GM11168 (cell line): ENCODE measurements at regions not wholly inside any gene's neighbourhood (a gene's known extent, or its start where the extent isn't known, plus 50 kb on each side); places are given as distances from the start of the nearest gene placed in this dataset.
"Not testable (repeated sequence)": the region's sequence is repeated elsewhere in the genome, so short reads cannot be mapped to it uniquely, and the experiment has no call there.

ENCODE experiments used
- in situ Hi-C: fragments of 300-500 bp; cut with MboI; formaldehyde crosslinking; loops from one replicate; pipeline ENCODE4 v1.12.0; 2022; ENCODE audit warnings: low sequenced_read_pairs; ENCODE audit not compliant: unreplicated experiment

- in situ Hi-C loops, result no loop called here
Observed at GRCh38 chr6:10144772-10145171, 270.1 kb downstream of the TFAP2A start.

GRCh38 chr6:10141746-10142443 is 273.0 kb downstream of the TFAP2A start:
- in situ Hi-C loops, result no loop called here

GRCh38 chr6:10140824-10141223 is 274.1 kb downstream of the TFAP2A start:
- in situ Hi-C loops, result no loop called here

GRCh38 chr6:10140136-10140535 is 274.7 kb downstream of the TFAP2A start:
- in situ Hi-C loops, result no loop called here

- in situ Hi-C loops, result no loop called here
Observed at GRCh38 chr6:10138917-10139316, 276.0 kb downstream of the TFAP2A start.

GRCh38 chr6:10136636-10137035 is 278.2 kb downstream of the TFAP2A start:
- in situ Hi-C loops, result no loop called here

GRCh38 chr6:10134185-10134584 is 280.7 kb downstream of the TFAP2A start:
- in situ Hi-C loops, result not testable (repeated sequence)

- in situ Hi-C loops, result no loop called here
Observed at GRCh38 chr6:10128721-10129120, 286.2 kb downstream of the TFAP2A start.

GRCh38 chr6:10122164-10122563 is 292.7 kb downstream of the TFAP2A start:
- in situ Hi-C loops, result no loop called here

- in situ Hi-C loops, result no loop called here
Observed at GRCh38 chr6:10112871-10113549, 301.9 kb downstream of the TFAP2A start.

GRCh38 chr6:10111975-10112374 is 302.9 kb downstream of the TFAP2A start:
- in situ Hi-C loops, result no loop called here

GRCh38 chr6:10101551-10102252 is 313.2 kb downstream of the TFAP2A start:
- in situ Hi-C loops, result no loop called here

- in situ Hi-C loops, result no loop called here
Observed at GRCh38 chr6:10099529-10100140, 315.2 kb downstream of the TFAP2A start.

- in situ Hi-C loops, result no loop called here
Observed at GRCh38 chr6:10098756-10099528, 315.9 kb downstream of the TFAP2A start.

- in situ Hi-C loops, result no loop called here
Observed at GRCh38 chr6:10093282-10093681, 321.6 kb downstream of the TFAP2A start.

GRCh38 chr6:10084111-10084986 is 330.5 kb downstream of the TFAP2A start:
- in situ Hi-C loops, result no loop called here

GRCh38 chr6:10082385-10082784 is 332.5 kb downstream of the TFAP2A start:
- in situ Hi-C loops, result no loop called here

- in situ Hi-C loops, result no loop called here
Observed at GRCh38 chr6:10081957-10082356, 332.9 kb downstream of the TFAP2A start.

- in situ Hi-C loops, result no loop called here
Observed at GRCh38 chr6:10081075-10081474, 333.8 kb downstream of the TFAP2A start.
